Ecto neural progenitor cell (in vitro differentiated cells): ENCODE measurements at regions not wholly inside any gene's neighbourhood (a gene's known extent, or its start where the extent isn't known, plus 50 kb on each side); places are given as distances from the start of the nearest gene placed in this dataset.

ENCODE experiments used
- DNase-seq: peaks from one replicate; pipeline ENCODE4 v3.0.0-alpha.2; 2018; ENCODE audit warnings: low spot score

DNA sequence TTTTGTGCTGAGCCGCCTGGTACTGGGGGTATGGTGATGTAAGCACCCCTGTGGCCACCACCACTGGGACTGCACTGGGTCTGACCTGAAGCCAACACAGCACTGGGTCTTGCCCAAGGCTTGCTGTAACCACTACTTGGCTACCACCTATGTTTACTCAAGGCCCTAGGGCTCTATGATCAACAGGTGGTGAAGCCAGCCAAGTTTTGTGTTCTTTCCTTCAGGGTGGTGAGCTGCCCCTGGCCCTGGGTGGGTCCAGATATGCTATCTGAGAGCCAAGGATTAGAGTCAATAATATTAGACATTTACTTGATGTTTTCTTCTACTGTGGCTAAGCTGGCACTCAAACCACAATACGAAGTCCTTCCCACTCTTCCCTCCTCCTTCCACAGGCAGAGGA is 55.1 kb upstream of the PAGE4 start:
- DNase-seq, result no peak

DNA sequence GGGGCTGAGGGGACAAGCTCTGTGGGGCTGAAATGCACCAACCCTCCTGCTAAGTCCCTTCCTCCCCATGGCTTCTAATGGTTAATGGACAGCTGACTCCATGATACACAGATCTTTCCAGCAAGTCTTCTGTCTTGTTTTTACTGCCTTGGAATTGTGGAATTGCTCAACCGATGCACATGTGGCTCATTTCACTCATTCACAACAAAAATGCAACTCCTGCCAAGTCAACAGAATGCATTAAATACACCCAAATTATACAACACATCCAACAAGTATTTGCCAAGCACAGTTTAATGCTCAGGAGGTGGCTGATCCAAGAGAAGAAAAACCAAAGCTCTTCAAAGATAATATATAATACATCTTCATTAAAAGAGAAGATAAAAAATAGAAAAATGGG is 61.9 kb upstream of the PAGE4 start:
- DNase-seq, result no peak

GRCh38 chrX:49762175-49762720 is 66.5 kb upstream of the PAGE1 start:
- DNase-seq, result no peak

DNA sequence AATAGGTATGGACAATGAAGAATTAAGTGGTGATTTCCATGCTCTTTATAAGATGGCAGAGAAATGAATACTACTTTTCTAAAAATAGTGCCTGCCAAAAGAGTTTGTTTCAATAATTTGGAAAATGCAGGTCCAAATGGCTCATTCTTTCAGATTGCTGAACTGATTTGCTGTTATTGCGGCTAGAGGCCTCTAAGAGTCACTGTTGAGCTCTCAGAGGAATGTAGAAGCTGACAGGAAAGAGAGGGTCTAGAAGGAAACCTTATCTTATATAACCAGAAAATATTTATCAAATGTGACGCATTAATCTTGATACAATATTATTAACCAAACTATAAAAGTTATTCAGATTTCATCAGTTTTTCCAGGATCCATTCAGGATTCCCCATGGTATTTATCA is 65.7 kb upstream of the PAGE1 start:
- no peak for DNase-seq

DNA sequence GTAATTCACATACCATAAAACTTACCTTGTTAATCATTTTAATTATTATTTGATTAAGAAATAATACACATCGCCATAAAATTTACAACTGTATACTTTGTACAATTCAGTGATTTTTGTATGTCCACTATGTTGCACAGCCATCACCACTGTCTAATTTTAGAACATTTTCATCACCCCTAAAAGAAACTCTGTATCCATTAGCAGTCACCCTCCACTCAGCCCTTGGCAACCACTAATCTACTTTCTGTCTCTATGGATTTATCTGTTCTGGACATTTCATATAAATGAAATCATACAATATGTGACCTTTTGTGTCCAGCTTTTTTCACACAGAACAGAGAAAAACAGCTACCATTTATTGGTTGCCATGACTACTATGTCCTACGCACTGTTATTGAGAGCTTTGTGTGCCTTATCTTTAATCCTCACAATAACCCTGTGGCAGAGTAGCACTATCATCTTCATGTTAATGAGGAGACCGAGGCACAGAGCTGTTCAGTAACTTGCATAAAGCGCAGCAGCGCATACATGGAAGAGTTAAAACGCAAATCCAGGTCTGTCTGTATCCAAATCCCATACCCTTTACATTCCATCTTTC is 64.6 kb upstream of the PAGE1 start:
- no peak for DNase-seq

- DNase-seq, result no peak
Observed at GRCh38 chrX:49756692-49757091, 60.9 kb upstream of the PAGE1 start.

DNA sequence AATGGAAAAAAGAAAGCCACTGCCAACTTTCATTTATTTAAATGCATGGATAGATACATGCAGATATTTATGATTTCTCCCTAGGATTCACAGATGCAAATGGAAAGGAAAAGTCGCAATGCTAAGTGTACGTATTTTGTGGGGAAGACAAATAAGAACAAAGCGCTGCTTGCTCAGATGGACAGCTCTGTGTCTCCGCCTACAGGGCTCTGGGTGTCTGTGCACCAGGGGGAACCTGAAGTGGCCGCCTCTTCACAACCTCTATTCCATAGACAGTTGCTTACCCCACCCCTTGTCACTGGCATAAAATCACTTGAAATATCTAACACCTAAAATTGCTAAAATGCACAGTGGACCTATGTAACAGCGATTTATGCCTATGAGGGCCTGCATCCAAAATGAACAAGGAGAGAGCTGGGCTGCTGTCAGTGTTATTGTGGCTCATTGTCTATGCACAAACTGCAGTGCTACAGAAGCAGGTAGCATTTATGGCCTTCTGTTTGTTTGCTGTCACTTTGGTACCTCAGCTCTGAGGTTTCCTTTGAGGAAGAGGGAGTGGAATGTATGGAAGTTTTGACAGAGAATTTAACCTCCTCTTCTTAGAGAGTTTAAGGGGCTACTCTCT is 58.6 kb upstream of the PAGE1 start:
- DNase-seq, result peak; percentile 55

- no peak for DNase-seq
Observed at GRCh38 chrX:49753691-49754090, 57.9 kb upstream of the PAGE1 start.

DNA sequence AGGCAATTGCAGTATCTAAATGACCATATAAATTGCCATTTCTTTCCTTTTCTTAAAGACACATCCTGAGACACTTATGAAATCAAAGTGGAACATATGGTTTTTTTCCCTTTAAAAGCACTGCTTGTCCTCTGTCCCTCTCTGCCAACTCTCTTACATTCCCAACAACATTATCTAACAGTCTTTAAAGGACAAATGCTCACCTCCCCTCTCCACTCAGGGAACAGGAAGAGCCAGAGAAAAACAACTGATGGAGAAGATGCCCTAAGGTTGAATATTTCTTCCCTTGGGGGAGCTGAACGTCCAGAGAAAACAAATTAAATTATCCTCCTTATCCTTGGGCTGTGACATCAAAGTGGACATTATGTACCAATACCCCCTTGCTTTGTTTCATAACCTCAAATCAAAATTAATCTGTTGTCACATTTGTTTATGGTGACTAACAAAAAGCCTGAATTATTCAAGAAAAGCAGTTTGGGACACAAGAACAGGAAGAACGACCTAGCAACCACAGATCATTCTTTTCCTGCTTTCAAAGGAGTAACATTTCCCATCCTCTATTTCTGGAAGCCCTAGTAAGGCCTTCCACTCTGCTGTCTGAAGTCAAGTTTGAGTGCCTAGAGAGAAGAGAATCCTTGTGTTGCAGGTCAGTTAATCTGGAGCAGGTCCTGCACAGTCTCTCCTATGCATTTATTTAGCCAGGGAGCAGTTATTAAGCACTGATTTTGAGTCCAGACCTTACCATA is 52.6 kb upstream of the PAGE1 start:
- DNase-seq, result no peak

DNA sequence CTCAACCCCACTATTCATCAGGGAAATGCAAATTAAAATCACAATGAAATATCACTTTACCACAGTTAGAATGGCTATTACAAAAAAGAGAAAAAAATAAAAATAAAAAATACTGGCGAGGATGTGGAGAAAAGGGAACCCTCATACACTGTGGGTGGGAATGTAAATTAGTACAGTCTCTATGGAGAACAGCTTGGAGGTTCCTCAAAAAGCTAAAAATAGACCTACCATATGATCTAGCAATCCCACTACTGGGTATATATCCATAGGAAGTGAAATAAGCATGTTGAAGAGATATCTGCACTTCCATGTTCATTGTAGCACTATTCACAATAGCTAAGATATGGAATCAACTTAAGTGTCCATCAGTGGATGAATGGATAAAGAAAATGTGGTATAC is 50.5 kb upstream of the PAGE1 start:
- DNase-seq, result no peak
